Gastroesophageal sphincter (tissue), 3 donors: ENCODE measurements at regions not wholly inside any gene's neighbourhood (a gene's known extent, or its start where the extent isn't known, plus 50 kb on each side); places are given as distances from the start of the nearest gene placed in this dataset.

Experiments used
- CTCF ChIP-seq, 4 experiments: fragments of 200-600 bp in 2 of 4; fragments of 450-650 bp in 2 of 4; sonication (generic) in 1 of 4; IDR thresholded peaks; one replicate each; pipeline ENCODE4 v1.5.1; 2017 to 2019; ENCODE audit warnings: antibody characterized with exemption in 4 of 4, mild to moderate bottlenecking in 2 of 4, moderate library complexity in 2 of 4
- EP300 ChIP-seq: sonication (generic); formaldehyde crosslinking; IDR thresholded peaks from one replicate; pipeline ENCODE4 v1.6.1; 2017; ENCODE audit warnings: antibody characterized with exemption, mild to moderate bottlenecking

- no peak for TF ChIP-seq CTCF (IDR thresholded peaks at IDR 0.05)
- TF ChIP-seq EP300: no peak
These were observed 235.3 kb upstream of the MKI67 start for GRCh38 chr10:128361487-128361886.
